Breast epithelium (tissue), 3 donors: ENCODE measurements at regions not wholly inside any gene's neighbourhood (a gene's known extent, or its start where the extent isn't known, plus 50 kb on each side); places are given as distances from the start of the nearest gene placed in this dataset.

Source experiments
- CTCF ChIP-seq, 3 donors: fragments of 450-650 bp; IDR thresholded peaks; one replicate each; pipeline ENCODE4 v1.5.1; 2016 to 2017; ENCODE audit warnings: antibody characterized with exemption in 3 of 3, mild to moderate bottlenecking in 3 of 3, moderate library complexity in 3 of 3
- POLR2A ChIP-seq: fragments of 450-650 bp; IDR thresholded peaks from one replicate; pipeline ENCODE4 v1.6.1; 2016; ENCODE audit warnings: antibody characterized with exemption, mild to moderate bottlenecking, moderate library complexity
- POLR2AphosphoS5 ChIP-seq, 3 donors: sonication (generic); formaldehyde crosslinking; IDR thresholded peaks; one replicate each; pipeline ENCODE4 v1.6.1; 2017; ENCODE audit warnings: antibody characterized with exemption in 3 of 3

DNA sequence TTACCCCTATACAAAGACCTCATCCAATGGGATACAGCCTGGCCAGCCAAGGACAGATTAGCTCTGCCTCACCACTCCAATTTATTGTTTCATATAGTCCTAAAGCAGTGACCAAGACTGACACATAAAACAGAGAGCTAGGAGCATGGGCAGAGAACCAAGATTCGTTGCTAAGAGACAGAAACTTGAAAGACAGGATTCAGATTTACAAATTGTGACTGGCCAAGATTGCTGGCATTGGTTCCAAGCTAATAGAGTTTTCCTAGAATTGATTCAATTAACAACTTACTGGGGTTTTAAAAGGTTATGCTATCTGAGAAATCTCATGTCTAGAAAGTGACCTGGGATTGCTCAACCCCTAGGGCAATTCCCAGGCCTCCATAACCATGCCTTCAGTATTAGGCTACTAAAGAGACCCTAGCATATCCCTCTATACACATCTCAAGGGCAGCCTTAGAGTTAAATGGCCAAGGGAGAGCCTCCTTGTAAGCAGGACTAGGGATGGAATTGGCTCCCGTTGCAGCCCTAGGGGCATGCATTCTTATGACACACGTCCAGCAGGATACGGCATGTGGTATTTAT lies 75.6 kb downstream of the ICOS start:
- TF ChIP-seq CTCF (IDR thresholded peaks at IDR 0.05) (no peak), POLR2A (no peak), POLR2AphosphoS5 (IDR thresholded peaks at IDR 0.05) (peak in 2 of 3 donors; percentile 37 to 45)
